PC-3 (cell line): ENCODE measurements at regions not wholly inside any gene's neighbourhood (a gene's known extent, or its start where the extent isn't known, plus 50 kb on each side); places are given as distances from the start of the nearest gene placed in this dataset.
A peak's percentile ranks its signal among the peaks of the same experiment; 100 is the strongest.
"Not testable (repeated sequence)": the region's sequence is repeated elsewhere in the genome, so short reads cannot be mapped to it uniquely, and the experiment has no call there.

ENCODE experiments used
- ATAC-seq: fragments of 200-7000 bp; cut with Tn5 transposase; 2 replicates; pipeline ENCODE4 v1.9.1; 2020; ENCODE audit warnings: mild to moderate bottlenecking, moderate library complexity
- BruUV-seq: library from RNA; stranded (reverse); fragments of 400-500 nt; replicated peaks from 2 replicates; lab custom pipeline; 2021; lab: Mats Ljungman, UMichigan
- CTCF ChIA-PET: fragments of 300-600 bp; sonication (Branson Sonifier 250); formaldehyde crosslinking; loops from one replicate; lab custom pipeline; 2022; ENCODE audit warnings: antibody characterized with exemption; lab: Charles Lee
- POLR2A ChIA-PET: fragments of 300-600 bp; sonication (Branson Sonifier 250); formaldehyde crosslinking; loops from one replicate; lab custom pipeline; 2022; ENCODE audit warnings: antibody characterized with exemption; ENCODE audit not compliant: unreplicated experiment; lab: Charles Lee
- DNase-seq: peaks from one replicate; pipeline ENCODE4 v3.0.0-alpha.2; 2015
- H2AFZ ChIP-seq: fragments of 300-600 bp; sonication (generic); 2 replicates; pipeline ENCODE4 v1.6.0; 2016; ENCODE audit warnings: antibody characterized with exemption, low read length
- H3F3A ChIP-seq: fragments of 300-600 bp; sonication (generic); one replicate; pipeline ENCODE4 v1.6.0; 2017; ENCODE audit warnings: antibody characterized with exemption, low read length, control low read depth, mild to moderate bottlenecking; ENCODE audit not compliant: unreplicated experiment
- H3K27ac ChIP-seq: fragments of 300-600 bp; sonication (generic); 2 replicates; pipeline ENCODE4 v1.5.1; 2016; ENCODE audit warnings: mild to moderate bottlenecking, low read length
- H3K27me3 ChIP-seq: fragments of 300-600 bp; sonication (generic); 2 replicates; pipeline ENCODE4 v1.6.1; 2016; ENCODE audit warnings: low read length, mixed read lengths
- H3K36me3 ChIP-seq: fragments of 300-600 bp; sonication (generic); 2 replicates; pipeline ENCODE4 v1.6.1; 2016; ENCODE audit warnings: low read depth, mixed run types, low read length, mixed read lengths
- H3K4me1 ChIP-seq: fragments of 300-600 bp; sonication (generic); 2 replicates; pipeline ENCODE4 v1.5.1; 2016; ENCODE audit warnings: low read length; ENCODE audit not compliant: insufficient read depth
- H3K4me2 ChIP-seq: fragments of 300-600 bp; sonication (generic); 2 replicates; pipeline ENCODE4 v1.6.0; 2016; ENCODE audit warnings: low read length
- H3K4me3 ChIP-seq: fragments of 300-600 bp; sonication (generic); 2 replicates; pipeline ENCODE4 v1.5.1; 2016; ENCODE audit warnings: mild to moderate bottlenecking, low read length, mixed read lengths
- H3K79me2 ChIP-seq: fragments of 300-600 bp; sonication (generic); 2 replicates; pipeline ENCODE4 v1.6.1; 2017; ENCODE audit warnings: low read length, mixed read lengths
- H3K9ac ChIP-seq: fragments of 300-600 bp; sonication (generic); 2 replicates; pipeline ENCODE4 v1.6.0; 2016; ENCODE audit warnings: mild to moderate bottlenecking, low read length
- H3K9me2 ChIP-seq: fragments of 300-600 bp; sonication (generic); replicated peaks from 2 replicates; pipeline ENCODE4 v1.6.1; 2016; ENCODE audit warnings: mixed run types, low read length, mixed read lengths
- H3K9me3 ChIP-seq: fragments of 300-600 bp; sonication (generic); 2 replicates; pipeline ENCODE4 v1.6.1; 2016; ENCODE audit warnings: low read length, mixed read lengths
- H4K20me1 ChIP-seq: fragments of 300-600 bp; sonication (generic); 2 replicates; pipeline ENCODE4 v1.6.1; 2016; ENCODE audit warnings: low read length, mixed read lengths
- intact Hi-C: fragments of 100-400 bp; cut with micrococcal nuclease; formaldehyde crosslinking; loops from 2 replicates; pipeline ENCODE4 v1.9.0; 2023

- H3F3A ChIP-seq, BruUV-seq, H3K4me2 ChIP-seq, POLR2A ChIA-PET, H3K4me1 ChIP-seq, H3K27me3 ChIP-seq, H3K4me3 ChIP-seq, H3K9me3 ChIP-seq, H3K9ac ChIP-seq, H4K20me1 ChIP-seq, H3K27ac ChIP-seq, DNase-seq, H2AFZ ChIP-seq, CTCF ChIA-PET, H3K36me3 ChIP-seq, intact Hi-C loops, H3K79me2 ChIP-seq, H3K9me2 ChIP-seq, ATAC-seq: not testable (repeated sequence)
These were observed 70.9 kb downstream of the NPIPA5 start for GRCh38 chr16:15307184-15307583.

GRCh38 chr16:15305889-15306288 is 72.2 kb downstream of the NPIPA5 start:
- DNase-seq (peak; percentile 64), ATAC-seq (peak; percentile 77)
- BruUV-seq, H3K27ac ChIP-seq, H3K4me2 ChIP-seq, H3K36me3 ChIP-seq, H4K20me1 ChIP-seq, H3K4me1 ChIP-seq, H3K4me3 ChIP-seq, H3K9me2 ChIP-seq, CTCF ChIA-PET, intact Hi-C loops, POLR2A ChIA-PET, H3F3A ChIP-seq, H3K79me2 ChIP-seq, H3K27me3 ChIP-seq, H3K9ac ChIP-seq, H2AFZ ChIP-seq, H3K9me3 ChIP-seq: not testable (repeated sequence)

GRCh38 chr16:15303667-15304324 is 74.3 kb downstream of the NPIPA5 start:
- H3K27ac ChIP-seq, H3K4me1 ChIP-seq, H3K27me3 ChIP-seq, H3K9me3 ChIP-seq, ATAC-seq, H3K9ac ChIP-seq, H3K9me2 ChIP-seq, H3K36me3 ChIP-seq, H3K79me2 ChIP-seq, BruUV-seq, DNase-seq, H2AFZ ChIP-seq, H4K20me1 ChIP-seq, POLR2A ChIA-PET, H3K4me2 ChIP-seq, CTCF ChIA-PET, H3K4me3 ChIP-seq, H3F3A ChIP-seq, intact Hi-C loops: not testable (repeated sequence)

- ATAC-seq, H2AFZ ChIP-seq, H3K4me2 ChIP-seq, BruUV-seq, intact Hi-C loops, H3K36me3 ChIP-seq, H3K9me2 ChIP-seq, H3K79me2 ChIP-seq, H3K4me3 ChIP-seq, H3F3A ChIP-seq, CTCF ChIA-PET, H3K27me3 ChIP-seq, DNase-seq, POLR2A ChIA-PET, H3K27ac ChIP-seq, H3K4me1 ChIP-seq, H3K9ac ChIP-seq, H4K20me1 ChIP-seq, H3K9me3 ChIP-seq: not testable (repeated sequence)
These were observed 81.0 kb downstream of the NPIPA5 start for GRCh38 chr16:15297104-15297503.

GRCh38 chr16:15274796-15275195 is 103.3 kb downstream of the NPIPA5 start:
- ATAC-seq, H4K20me1 ChIP-seq, H2AFZ ChIP-seq, CTCF ChIA-PET, H3F3A ChIP-seq, H3K27me3 ChIP-seq, H3K4me3 ChIP-seq, POLR2A ChIA-PET, H3K9me3 ChIP-seq, H3K36me3 ChIP-seq, H3K4me2 ChIP-seq, H3K27ac ChIP-seq, DNase-seq, H3K4me1 ChIP-seq, BruUV-seq, intact Hi-C loops, H3K9me2 ChIP-seq, H3K79me2 ChIP-seq, H3K9ac ChIP-seq: not testable (repeated sequence)

GRCh38 chr16:15273964-15274363 is 104.1 kb downstream of the NPIPA5 start:
- H3K36me3 ChIP-seq, intact Hi-C loops, H3K4me1 ChIP-seq, H3K79me2 ChIP-seq, H3F3A ChIP-seq, H3K9me3 ChIP-seq, DNase-seq, ATAC-seq, H3K9ac ChIP-seq, H3K9me2 ChIP-seq, H3K4me3 ChIP-seq, H4K20me1 ChIP-seq, POLR2A ChIA-PET, H3K4me2 ChIP-seq, H3K27me3 ChIP-seq, H3K27ac ChIP-seq, CTCF ChIA-PET, BruUV-seq, H2AFZ ChIP-seq: not testable (repeated sequence)

GRCh38 chr16:15266941-15267340 is 111.2 kb downstream of the NPIPA5 start:
- H2AFZ ChIP-seq, intact Hi-C loops, DNase-seq, H3K79me2 ChIP-seq, H3K4me2 ChIP-seq, H3K4me1 ChIP-seq, H3K27ac ChIP-seq, H3K9ac ChIP-seq, CTCF ChIA-PET, H3K27me3 ChIP-seq, POLR2A ChIA-PET, ATAC-seq, H3K36me3 ChIP-seq, H3F3A ChIP-seq, H3K4me3 ChIP-seq, H3K9me3 ChIP-seq, H3K9me2 ChIP-seq, BruUV-seq, H4K20me1 ChIP-seq: not testable (repeated sequence)
